K562 (cell line): ENCODE measurements at regions not wholly inside any gene's neighbourhood (a gene's known extent, or its start where the extent isn't known, plus 50 kb on each side); places are given as distances from the start of the nearest gene placed in this dataset.

ENCODE experiments used
- ATAC-seq: fragments of 200-7000 bp; cut with Tn5 transposase; 3 replicates; pipeline ENCODE4 v1.9.1; 2020; ENCODE audit warnings: moderate library complexity
- BruUV-seq: library from RNA; stranded (reverse); fragments of 400-500 nt; replicated peaks from 2 replicates; lab custom pipeline; 2021; lab: Mats Ljungman, UMichigan
- CTCF ChIA-PET: fragments of 300-600 bp; formaldehyde crosslinking; extraction: SDS; loops from one replicate; lab custom pipeline; 2021; ENCODE audit warnings: low intra/inter-chr PET ratio; lab: Yijun Ruan, JAX
- POLR2A ChIA-PET: fragments of 300-600, 350-650 bp; sonication (Branson Sonifier 250); formaldehyde crosslinking; extraction: SDS; loops from one replicate; lab custom pipeline; 2021; ENCODE audit warnings: antibody characterized with exemption, inconsistent platforms; lab: Yijun Ruan, JAX
- DNase-seq, 4 experiments: peaks; one replicate each; pipeline versions ENCODE4 v3.0.0 to v3.0.0-alpha.2; 2011 to 2018; ENCODE audit warnings: low spot score in 3 of 4, mixed read lengths in 3 of 4; ENCODE audit errors: extremely low read depth in 1 of 4
- FAIRE-seq: peaks from 2 replicates; lab custom pipeline; 2011; peaks lifted over from hg19 to GRCh38; lab: Jason Lieb, UNC
- H2AFZ ChIP-seq: 2 replicates; pipeline ENCODE4 v1.6.0; 2011; ENCODE audit warnings: low read depth, low read length, control low read depth, inconsistent platforms
- H3K27ac ChIP-seq: fragments of 200-600 bp; 3 replicates; pipeline ENCODE4 v1.8.0; 2011; ENCODE audit warnings: low read depth, mild to moderate bottlenecking, control low read depth, inconsistent platforms, low read length, moderate library complexity, mixed read lengths; ENCODE audit errors: extremely low read depth
- H3K27me3 ChIP-seq, 2 experiments: fragments of 300-600 bp in 1 of 2; 2 replicates in 1 of 2; 3 replicates in 1 of 2; pipeline versions ENCODE4 v1.6.0 to v1.8.0; 2011; ENCODE audit warnings: inconsistent platforms in 2 of 2, low read length in 2 of 2, mild to moderate bottlenecking in 1 of 2, mixed read lengths in 1 of 2, moderate library complexity in 1 of 2; ENCODE audit not compliant: control insufficient read depth in 2 of 2, insufficient read depth in 2 of 2
- H3K36me3 ChIP-seq: fragments of 300-600 bp; 3 replicates; pipeline ENCODE4 v1.8.0; 2011; ENCODE audit warnings: mild to moderate bottlenecking, low read length, inconsistent platforms; ENCODE audit not compliant: control insufficient read depth, insufficient read depth
- H3K4me1 ChIP-seq, 2 experiments: fragments of 200-600 bp in 1 of 2; replicated peaks in 1 of 2; 2 replicates in 1 of 2; 3 replicates in 1 of 2; pipeline versions ENCODE4 v1.5.1 to v1.8.0; 2011; ENCODE audit warnings: inconsistent platforms in 2 of 2, low read length in 2 of 2, mild to moderate bottlenecking in 1 of 2, mixed read lengths in 1 of 2, moderate library complexity in 1 of 2; ENCODE audit not compliant: control insufficient read depth in 2 of 2, insufficient read depth in 2 of 2
- H3K4me2 ChIP-seq: 2 replicates; pipeline ENCODE4 v1.6.1; 2011; ENCODE audit warnings: low read length, control low read depth, inconsistent platforms, mixed read lengths; ENCODE audit not compliant: insufficient read depth
- H3K4me3 ChIP-seq: fragments of 200-600 bp; sonication (generic), shearing (Covaris generic); 2 replicates; pipeline ENCODE4 v1.5.1; 2016; ENCODE audit warnings: control low read depth, inconsistent platforms
- H3K79me2 ChIP-seq: fragments of 200-600 bp; 3 replicates; pipeline ENCODE4 v1.8.0; 2011; ENCODE audit warnings: low read length, inconsistent platforms; ENCODE audit not compliant: control insufficient read depth, insufficient read depth
- H3K9ac ChIP-seq, 2 experiments: 2 replicates each; pipeline versions ENCODE4 v1.6.0 to v1.6.1; 2011; ENCODE audit warnings: low read depth in 2 of 2, low read length in 2 of 2, control low read depth in 1 of 2, inconsistent platforms in 1 of 2, mild to moderate bottlenecking in 1 of 2, mixed read lengths in 1 of 2; ENCODE audit not compliant: insufficient read depth in 1 of 2
- H3K9me1 ChIP-seq: one replicate; pipeline ENCODE4 v1.6.0; 2011; ENCODE audit warnings: inconsistent platforms, mild to moderate bottlenecking, low read length, moderate library complexity; ENCODE audit not compliant: control insufficient read depth, insufficient read depth
- H3K9me3 ChIP-seq: replicated peaks from 2 replicates; pipeline ENCODE4 v1.5.1; 2011; ENCODE audit warnings: low read depth, low read length, inconsistent platforms; ENCODE audit not compliant: control insufficient read depth, insufficient read depth
- H4K20me1 ChIP-seq: replicated peaks from 2 replicates; pipeline ENCODE4 v1.6.1; 2011; ENCODE audit warnings: low read length, inconsistent platforms, mixed read lengths; ENCODE audit not compliant: control insufficient read depth, insufficient read depth
- GTF2F1 ChIP-seq: IDR thresholded peaks from 2 replicates; pipeline ENCODE4 v1.6.1; 2011; ENCODE audit warnings: low read depth, low read length, improper control_type of control experiment
- HMGN3 ChIP-seq: IDR thresholded peaks from 2 replicates; pipeline ENCODE4 v1.6.1; 2011; ENCODE audit warnings: borderline replicate concordance, low read depth, mild to moderate bottlenecking, mixed read lengths, low read length; ENCODE audit not compliant: insufficient read length; ENCODE audit errors: extremely low read depth
- POLR2H ChIP-seq: IDR thresholded peaks from 2 replicates; pipeline ENCODE4 v1.6.1; 2016; ENCODE audit warnings: missing genetic modification characterization, low read depth, mild to moderate bottlenecking, control low read depth, missing compliant biosample characterization, moderate library complexity
- PYGO2 ChIP-seq: fragments of 450-650 bp; IDR thresholded peaks from 2 replicates; pipeline ENCODE4 v1.6.1; 2016; ENCODE audit warnings: mild to moderate bottlenecking, missing genetic modification characterization, moderate library complexity, missing compliant biosample characterization
- RCOR1 ChIP-seq, 2 experiments: IDR thresholded peaks; 2 replicates each; pipeline ENCODE4 v1.6.1; 2012; ENCODE audit warnings: low read depth in 2 of 2, low read length in 2 of 2, borderline replicate concordance in 1 of 2, improper control_type of control experiment in 1 of 2
- SMAD3 ChIP-seq: fragments of 450-650 bp; formaldehyde crosslinking; conservative IDR thresholded peaks from 2 replicates; pipeline ENCODE4 v1.4.0; 2020; ENCODE audit warnings: mild to moderate bottlenecking
- ZNF217 ChIP-seq: sonication (generic); formaldehyde crosslinking; IDR thresholded peaks from 2 replicates; pipeline ENCODE4 v1.8.0; 2022; ENCODE audit warnings: mild to moderate bottlenecking, missing genetic modification reagents
- WGBS: fragments of 100-300 bp; shearing (Covaris generic); methylation state at CpG from one replicate; pipeline ENCODE4 v1.1.6; 2016; ENCODE audit warnings: low coverage, mixed read lengths; ENCODE audit not compliant: insufficient coverage; ENCODE audit errors: missing lambda C conversion rate; 5-methylcytosine and 5-hydroxymethylcytosine counted together
- in situ Hi-C: fragments of 300-500 bp; cut with MboI; formaldehyde crosslinking; loops from 4 replicates; pipeline ENCODE4 v1.15.0; 2018; ENCODE audit warnings: inconsistent platforms, mixed read lengths
- intact Hi-C: fragments of 100-400 bp; cut with micrococcal nuclease; formaldehyde crosslinking; loops from 2 replicates; pipeline ENCODE4 v1.14.2; 2022
- TF ChIP-seq, protein P1 (sequence below): fragments of 200-800 bp; sonication (Bioruptor generic); IDR thresholded peaks from 2 replicates; pipeline ENCODE4 v1.6.1; 2017; ENCODE audit warnings: missing genetic modification characterization, missing compliant biosample characterization
- TF ChIP-seq, protein P2 (sequence below), 2 experiments: fragments of 150-350 bp in 1 of 2; IDR thresholded peaks; 2 replicates each; pipeline ENCODE4 v1.6.1; 2012 to 2016; ENCODE audit warnings: low read depth in 2 of 2, low read length in 2 of 2, mild to moderate bottlenecking in 1 of 2, moderate library complexity in 1 of 2
- TF ChIP-seq, protein P3 (sequence below): fragments of 250-450 bp; sonication (Bioruptor Pico); IDR thresholded peaks from 2 replicates; pipeline ENCODE4 v1.4.0; 2020; ENCODE audit warnings: mild to moderate bottlenecking, moderate library complexity

DNA sequence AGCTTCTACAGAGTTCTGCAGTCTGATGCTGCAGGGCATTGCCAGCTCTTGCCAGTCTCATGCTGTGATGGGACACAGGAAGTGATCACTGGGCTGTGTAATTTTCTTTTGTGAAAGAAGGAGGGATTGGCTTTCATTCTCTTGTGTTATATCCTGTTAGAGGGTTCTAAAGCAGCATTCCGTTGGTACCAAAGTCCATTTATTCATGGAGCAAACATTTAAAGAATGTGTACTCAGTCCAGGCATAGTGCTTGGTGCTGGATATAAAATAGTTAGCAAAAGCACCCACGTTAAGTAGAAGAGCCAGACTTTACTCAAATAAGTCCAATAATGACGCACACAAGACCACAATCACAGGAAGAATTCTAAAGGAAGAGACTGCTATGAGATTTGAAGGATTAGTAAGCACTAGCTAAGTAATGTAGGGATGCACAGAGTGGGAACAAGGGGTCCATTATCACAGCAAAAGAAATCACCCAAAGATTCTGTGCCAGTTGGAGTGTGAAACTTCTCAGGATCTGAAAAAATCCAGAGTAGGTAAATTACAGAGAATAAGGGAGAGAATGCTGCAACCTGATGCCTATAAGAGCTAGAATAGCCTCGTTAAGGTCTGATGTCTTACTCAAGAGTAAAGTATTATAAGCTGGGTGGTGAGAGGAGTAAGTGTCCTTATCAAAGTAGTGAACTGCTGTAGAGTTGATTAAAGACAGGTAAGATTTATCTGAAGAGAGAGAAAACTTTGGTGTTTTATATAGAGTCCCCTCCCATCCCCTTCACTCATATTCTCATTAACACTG, 728.3 kb downstream of the METTL15 start:
- Histone ChIP-seq H3K27me3 (no peaks in the 10 kb centered on the region), H3K27ac (no peak overlapping the region), H2AFZ (no peak overlapping the region), H3K4me3 (no peak overlapping the region), H3K9me1 (no peaks in the 10 kb centered on the region), H3K9me3 (no peaks in the 10 kb centered on the region), H3K79me2 (no peaks in the 10 kb centered on the region), H4K20me1 (no peaks in the 10 kb centered on the region), H3K36me3 (no peaks in the 10 kb centered on the region), H3K4me2 (no peak overlapping the region), H3K9ac (no peak overlapping the region), H3K4me1 (no peaks in the 10 kb centered on the region)
- ChIA-PET POLR2A (no interaction called here), CTCF (no interaction called here)
- BruUV-seq, result no TSS peak
- no peak for FAIRE-seq
- ATAC-seq, result no peak
- WGBS, result 1% methylated on average over 4 of the region's 4 CpGs
- intact Hi-C loops (no loop called here), in situ Hi-C loops (no loop called here)
- no peak for DNase-seq
- TF ChIP-seq ZNF217 (CRISPR knock-in tag) (no peak), GTF2F1 (no peak), RCOR1 (IDR thresholded peaks at IDR 0.05; ENCODE audit: borderline replicate concordance in 1 of 2, low read depth in 2 of 2, low read length in 2 of 2) (no peak), PYGO2 (tag) (no peak), POLR2H (tag) (no peak), SMAD3 (CRISPR knock-in tag) (no peak), HMGN3 (no peak)
- TF ChIP-seq, protein P1, sequence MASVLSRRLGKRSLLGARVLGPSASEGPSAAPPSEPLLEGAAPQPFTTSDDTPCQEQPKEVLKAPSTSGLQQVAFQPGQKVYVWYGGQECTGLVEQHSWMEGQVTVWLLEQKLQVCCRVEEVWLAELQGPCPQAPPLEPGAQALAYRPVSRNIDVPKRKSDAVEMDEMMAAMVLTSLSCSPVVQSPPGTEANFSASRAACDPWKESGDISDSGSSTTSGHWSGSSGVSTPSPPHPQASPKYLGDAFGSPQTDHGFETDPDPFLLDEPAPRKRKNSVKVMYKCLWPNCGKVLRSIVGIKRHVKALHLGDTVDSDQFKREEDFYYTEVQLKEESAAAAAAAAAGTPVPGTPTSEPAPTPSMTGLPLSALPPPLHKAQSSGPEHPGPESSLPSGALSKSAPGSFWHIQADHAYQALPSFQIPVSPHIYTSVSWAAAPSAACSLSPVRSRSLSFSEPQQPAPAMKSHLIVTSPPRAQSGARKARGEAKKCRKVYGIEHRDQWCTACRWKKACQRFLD (CRISPR knock-in tag), result no peak
- TF ChIP-seq, protein P2, sequence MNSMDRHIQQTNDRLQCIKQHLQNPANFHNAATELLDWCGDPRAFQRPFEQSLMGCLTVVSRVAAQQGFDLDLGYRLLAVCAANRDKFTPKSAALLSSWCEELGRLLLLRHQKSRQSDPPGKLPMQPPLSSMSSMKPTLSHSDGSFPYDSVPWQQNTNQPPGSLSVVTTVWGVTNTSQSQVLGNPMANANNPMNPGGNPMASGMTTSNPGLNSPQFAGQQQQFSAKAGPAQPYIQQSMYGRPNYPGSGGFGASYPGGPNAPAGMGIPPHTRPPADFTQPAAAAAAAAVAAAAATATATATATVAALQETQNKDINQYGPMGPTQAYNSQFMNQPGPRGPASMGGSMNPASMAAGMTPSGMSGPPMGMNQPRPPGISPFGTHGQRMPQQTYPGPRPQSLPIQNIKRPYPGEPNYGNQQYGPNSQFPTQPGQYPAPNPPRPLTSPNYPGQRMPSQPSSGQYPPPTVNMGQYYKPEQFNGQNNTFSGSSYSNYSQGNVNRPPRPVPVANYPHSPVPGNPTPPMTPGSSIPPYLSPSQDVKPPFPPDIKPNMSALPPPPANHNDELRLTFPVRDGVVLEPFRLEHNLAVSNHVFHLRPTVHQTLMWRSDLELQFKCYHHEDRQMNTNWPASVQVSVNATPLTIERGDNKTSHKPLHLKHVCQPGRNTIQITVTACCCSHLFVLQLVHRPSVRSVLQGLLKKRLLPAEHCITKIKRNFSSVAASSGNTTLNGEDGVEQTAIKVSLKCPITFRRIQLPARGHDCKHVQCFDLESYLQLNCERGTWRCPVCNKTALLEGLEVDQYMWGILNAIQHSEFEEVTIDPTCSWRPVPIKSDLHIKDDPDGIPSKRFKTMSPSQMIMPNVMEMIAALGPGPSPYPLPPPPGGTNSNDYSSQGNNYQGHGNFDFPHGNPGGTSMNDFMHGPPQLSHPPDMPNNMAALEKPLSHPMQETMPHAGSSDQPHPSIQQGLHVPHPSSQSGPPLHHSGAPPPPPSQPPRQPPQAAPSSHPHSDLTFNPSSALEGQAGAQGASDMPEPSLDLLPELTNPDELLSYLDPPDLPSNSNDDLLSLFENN (IDR thresholded peaks at IDR 0.05; ENCODE audit: low read depth in 2 of 2, low read length in 2 of 2), result no peak
- TF ChIP-seq, protein P3, sequence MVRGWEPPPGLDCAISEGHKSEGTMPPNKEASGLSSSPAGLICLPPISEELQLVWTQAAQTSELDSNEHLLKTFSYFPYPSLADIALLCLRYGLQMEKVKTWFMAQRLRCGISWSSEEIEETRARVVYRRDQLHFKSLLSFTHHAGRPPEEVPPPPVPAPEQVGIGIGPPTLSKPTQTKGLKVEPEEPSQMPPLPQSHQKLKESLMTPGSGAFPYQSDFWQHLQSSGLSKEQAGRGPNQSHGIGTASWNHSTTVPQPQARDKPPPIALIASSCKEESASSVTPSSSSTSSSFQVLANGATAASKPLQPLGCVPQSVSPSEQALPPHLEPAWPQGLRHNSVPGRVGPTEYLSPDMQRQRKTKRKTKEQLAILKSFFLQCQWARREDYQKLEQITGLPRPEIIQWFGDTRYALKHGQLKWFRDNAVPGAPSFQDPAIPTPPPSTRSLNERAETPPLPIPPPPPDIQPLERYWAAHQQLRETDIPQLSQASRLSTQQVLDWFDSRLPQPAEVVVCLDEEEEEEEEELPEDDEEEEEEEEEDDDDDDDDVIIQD, result no peak
